GM13977 (cell line): ENCODE measurements at regions not wholly inside any gene's neighbourhood (a gene's known extent, or its start where the extent isn't known, plus 50 kb on each side); places are given as distances from the start of the nearest gene placed in this dataset.
"Not testable (repeated sequence)": the region's sequence is repeated elsewhere in the genome, so short reads cannot be mapped to it uniquely, and the experiment has no call there.

ENCODE experiments used
- DNase-seq: peaks from one replicate; pipeline ENCODE4 v3.0.0; 2012; ENCODE audit warnings: low spot score
- in situ Hi-C: fragments of 300-500 bp; cut with MboI; formaldehyde crosslinking; loops from one replicate; pipeline ENCODE4 v1.12.0; 2022; ENCODE audit warnings: low sequenced_read_pairs, low pct_unique_long_range_greater_than_20kb, mixed read lengths, inconsistent platforms; ENCODE audit not compliant: unreplicated experiment
- TF ChIP-seq, protein P1 (sequence below): IDR thresholded peaks from 2 replicates; pipeline ENCODE4 v1.5.1; 2012; ENCODE audit warnings: mild to moderate bottlenecking, control low read depth; ENCODE audit not compliant: insufficient read depth; ENCODE audit errors: extremely low read depth, missing control alignments

DNA sequence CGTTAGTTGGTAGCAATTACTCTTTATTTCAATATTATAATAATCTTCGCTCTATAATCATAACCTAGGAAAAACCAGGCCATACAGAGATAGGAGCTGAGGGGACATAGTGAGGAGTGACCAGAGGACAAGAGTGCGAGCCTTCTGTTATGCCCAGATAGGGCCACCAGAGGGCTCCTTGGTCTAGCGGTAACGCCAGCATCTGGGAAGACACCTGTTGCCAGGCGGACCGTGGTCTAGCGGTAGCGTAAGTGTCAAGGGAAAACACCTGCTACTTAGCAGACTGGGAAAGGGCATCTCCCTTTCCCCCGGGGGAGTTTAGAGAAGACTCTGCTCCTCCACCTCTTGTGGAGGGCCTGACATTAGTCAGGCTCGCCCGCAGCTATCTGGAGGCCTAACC, 1395.1 kb downstream of the ADGRL3 start:
- in situ Hi-C loops, DNase-seq: not testable (repeated sequence)
- TF ChIP-seq, protein P1, sequence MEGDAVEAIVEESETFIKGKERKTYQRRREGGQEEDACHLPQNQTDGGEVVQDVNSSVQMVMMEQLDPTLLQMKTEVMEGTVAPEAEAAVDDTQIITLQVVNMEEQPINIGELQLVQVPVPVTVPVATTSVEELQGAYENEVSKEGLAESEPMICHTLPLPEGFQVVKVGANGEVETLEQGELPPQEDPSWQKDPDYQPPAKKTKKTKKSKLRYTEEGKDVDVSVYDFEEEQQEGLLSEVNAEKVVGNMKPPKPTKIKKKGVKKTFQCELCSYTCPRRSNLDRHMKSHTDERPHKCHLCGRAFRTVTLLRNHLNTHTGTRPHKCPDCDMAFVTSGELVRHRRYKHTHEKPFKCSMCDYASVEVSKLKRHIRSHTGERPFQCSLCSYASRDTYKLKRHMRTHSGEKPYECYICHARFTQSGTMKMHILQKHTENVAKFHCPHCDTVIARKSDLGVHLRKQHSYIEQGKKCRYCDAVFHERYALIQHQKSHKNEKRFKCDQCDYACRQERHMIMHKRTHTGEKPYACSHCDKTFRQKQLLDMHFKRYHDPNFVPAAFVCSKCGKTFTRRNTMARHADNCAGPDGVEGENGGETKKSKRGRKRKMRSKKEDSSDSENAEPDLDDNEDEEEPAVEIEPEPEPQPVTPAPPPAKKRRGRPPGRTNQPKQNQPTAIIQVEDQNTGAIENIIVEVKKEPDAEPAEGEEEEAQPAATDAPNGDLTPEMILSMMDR: peak; percentile 57

DNA sequence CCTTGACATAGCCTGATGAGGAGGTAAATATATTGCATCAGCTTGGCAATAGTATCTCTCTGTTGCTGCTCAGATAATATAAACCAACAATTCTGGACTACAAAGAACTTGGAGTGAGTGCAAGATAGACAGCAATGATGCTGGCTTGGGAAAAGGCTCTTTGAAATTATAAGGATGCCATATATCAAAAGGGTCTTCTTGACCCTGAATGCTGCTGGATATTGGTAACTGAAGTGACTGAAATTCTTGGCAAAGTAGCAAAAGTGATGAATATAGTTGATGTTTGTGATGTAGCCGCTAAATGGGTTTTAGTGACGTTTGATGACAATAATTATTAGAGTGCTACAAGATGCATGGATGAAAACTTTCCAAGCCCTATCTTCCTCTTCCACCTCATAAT, 1391.6 kb downstream of the ADGRL3 start:
- TF ChIP-seq, protein P1: no peak
- no peak for DNase-seq
- in situ Hi-C loops: no loop called here

DNA sequence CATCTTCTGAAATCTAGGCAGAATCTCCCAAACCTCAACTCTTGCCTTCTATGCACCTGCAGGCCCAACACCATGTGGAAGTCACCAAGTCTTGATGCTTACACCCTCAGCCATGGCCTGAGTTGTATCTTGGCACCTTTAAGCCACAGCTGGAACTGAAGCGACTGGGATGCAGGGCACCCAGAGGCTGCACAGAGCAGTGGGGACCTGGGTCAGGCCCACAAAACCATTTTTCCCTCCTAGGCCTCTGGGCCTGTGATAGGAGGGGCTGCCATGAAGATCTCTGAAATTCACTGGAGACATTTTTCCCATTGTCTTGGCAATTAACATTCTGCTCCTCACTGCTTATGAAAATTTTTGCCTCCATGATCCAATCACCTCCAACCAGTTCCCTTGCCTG, 1388.5 kb downstream of the ADGRL3 start:
- in situ Hi-C loops: no loop called here
- TF ChIP-seq, protein P1: no peak
- no peak for DNase-seq

DNA sequence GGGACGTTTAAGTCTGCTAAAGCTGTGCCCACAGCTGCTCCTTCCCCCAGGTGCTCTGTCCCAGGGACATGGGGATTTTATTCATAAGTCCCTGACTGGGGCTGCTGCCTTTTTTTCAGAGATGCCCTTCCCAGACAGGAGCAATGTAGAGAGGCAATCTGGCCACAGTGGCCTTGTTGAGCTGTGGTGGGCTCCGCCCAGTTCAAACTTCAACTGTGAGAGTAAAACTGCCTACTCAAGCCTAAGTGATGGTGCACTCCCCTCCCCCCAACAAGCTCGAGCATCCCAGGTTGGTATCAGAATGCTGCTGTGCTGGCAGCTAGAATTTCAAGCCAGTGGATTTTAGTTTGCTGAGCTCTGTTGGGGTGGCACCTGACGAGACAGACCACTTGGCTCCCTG, 1371.4 kb downstream of the ADGRL3 start:
- no peak for DNase-seq
- TF ChIP-seq, protein P1: no peak
- in situ Hi-C loops: no loop called here

DNA sequence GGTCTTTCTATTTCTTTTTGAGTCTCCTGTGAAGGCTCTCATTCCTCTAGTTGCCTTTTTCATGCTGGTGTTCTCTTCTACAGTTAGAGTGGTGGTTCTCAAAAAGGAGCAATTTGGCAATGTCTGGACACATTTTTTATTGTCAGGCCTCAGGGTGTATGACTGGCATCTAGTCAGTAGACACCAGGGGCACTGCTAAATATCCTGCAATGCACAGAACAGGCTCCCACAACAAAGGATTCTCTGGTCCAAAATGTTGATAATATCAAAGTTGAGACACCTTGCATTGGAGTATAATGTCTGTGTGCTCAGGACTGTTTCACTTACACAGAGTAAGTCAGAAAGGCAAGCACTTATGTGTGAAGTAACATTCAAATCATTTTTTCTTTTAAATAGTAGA, 1360.7 kb downstream of the ADGRL3 start:
- TF ChIP-seq, protein P1: no peak
- no peak for DNase-seq
- in situ Hi-C loops: no loop called here

DNA sequence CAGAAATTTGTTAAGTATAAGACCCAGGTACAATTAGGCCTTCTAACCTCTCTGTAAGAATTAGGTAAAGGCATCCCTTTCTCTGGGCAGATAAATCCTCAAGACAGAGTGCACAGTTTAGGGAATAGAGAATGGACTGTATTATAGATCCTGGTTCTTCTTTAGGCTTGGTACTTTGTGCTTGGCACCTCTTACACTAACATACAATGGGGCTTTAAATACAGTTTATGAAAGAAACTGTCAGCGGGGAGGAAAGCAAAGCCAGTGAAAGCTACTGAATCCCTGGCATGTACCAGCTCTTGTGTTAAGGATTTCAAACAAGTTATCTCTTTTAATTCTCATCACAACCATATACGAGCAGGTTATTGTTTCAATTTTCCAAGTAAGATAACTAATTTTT, 1350.0 kb downstream of the ADGRL3 start:
- in situ Hi-C loops: no loop called here
- TF ChIP-seq, protein P1: no peak
- DNase-seq: no peak

DNA sequence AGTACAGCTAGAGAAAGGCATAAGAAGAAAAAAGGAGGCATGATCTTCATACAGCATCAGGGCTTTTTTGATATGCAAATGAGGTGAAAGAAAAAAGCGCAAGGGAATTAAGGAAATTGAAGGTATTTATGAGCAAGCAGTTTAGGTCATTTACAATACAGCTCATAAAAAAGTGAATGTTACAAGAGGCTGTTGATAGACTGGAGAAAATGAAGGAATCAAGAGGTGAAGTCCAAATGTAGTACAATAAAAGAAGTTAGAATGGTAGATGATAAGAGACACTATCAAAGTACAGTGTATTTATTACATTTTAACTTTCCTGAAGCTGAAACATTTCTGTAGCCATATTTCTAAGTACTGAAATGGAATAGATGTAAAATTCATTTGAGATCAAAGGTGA, 1349.5 kb downstream of the ADGRL3 start:
- DNase-seq: no peak
- TF ChIP-seq, protein P1: no peak
- in situ Hi-C loops: no loop called here
